Endothelial cell of umbilical vein (primary cell): ENCODE measurements at regions not wholly inside any gene's neighbourhood (a gene's known extent, or its start where the extent isn't known, plus 50 kb on each side); places are given as distances from the start of the nearest gene placed in this dataset.

Source experiments
- BruUV-seq: library from RNA; stranded (reverse); fragments of 400-500 nt; replicated peaks from 2 replicates; lab custom pipeline; 2021; lab: Mats Ljungman, UMichigan
- CTCF ChIA-PET: fragments of 300-600, 350-600 bp; sonication (Branson Sonifier 250); formaldehyde crosslinking; loops from one replicate; lab custom pipeline; 2021; ENCODE audit warnings: antibody characterized with exemption, inconsistent platforms; lab: Charles Lee
- POLR2A ChIA-PET: fragments of 300-600, 350-600 bp; sonication (Branson Sonifier 250); formaldehyde crosslinking; loops from one replicate; lab custom pipeline; 2021; ENCODE audit warnings: antibody characterized with exemption, inconsistent platforms; lab: Charles Lee
- DNase-seq: peaks from one replicate; pipeline ENCODE4 v3.0.0-alpha.2; 2011; ENCODE audit warnings: low read depth, low spot score
- FAIRE-seq: peaks from 2 replicates; lab custom pipeline; 2011; peaks lifted over from hg19 to GRCh38; lab: Jason Lieb, UNC
- H2AFZ ChIP-seq: 2 replicates; pipeline ENCODE4 v1.6.0; 2012; ENCODE audit warnings: low read depth, low read length, control low read depth, inconsistent platforms
- H3K27ac ChIP-seq: 2 replicates; pipeline ENCODE4 v1.5.1; 2011; ENCODE audit warnings: low read depth, mild to moderate bottlenecking, control low read depth, low read length, moderate library complexity; ENCODE audit not compliant: insufficient read depth
- H3K27me3 ChIP-seq, 2 experiments: 2 replicates each; pipeline versions ENCODE4 v1.6.0 to v1.6.1; 2011; ENCODE audit warnings: low read length in 2 of 2, mixed read lengths in 1 of 2; ENCODE audit not compliant: control insufficient read depth in 2 of 2, insufficient read depth in 2 of 2
- H3K36me3 ChIP-seq, 2 experiments: 2 replicates in 1 of 2; 3 replicates in 1 of 2; pipeline ENCODE4 v1.5.1; 2011; ENCODE audit warnings: low read length in 2 of 2, mild to moderate bottlenecking in 1 of 2, moderate library complexity in 1 of 2; ENCODE audit not compliant: control insufficient read depth in 2 of 2, insufficient read depth in 2 of 2; ENCODE audit errors: extremely low read depth in 1 of 2
- H3K4me1 ChIP-seq: 3 replicates; pipeline ENCODE4 v1.5.1; 2011; ENCODE audit warnings: mild to moderate bottlenecking, low read length; ENCODE audit not compliant: control insufficient read depth, insufficient read depth; ENCODE audit errors: extremely low read depth
- H3K4me2 ChIP-seq: 2 replicates; pipeline ENCODE4 v1.6.1; 2011; ENCODE audit warnings: low read length, control low read depth, mixed read lengths; ENCODE audit not compliant: insufficient read depth
- H3K4me3 ChIP-seq, 3 experiments: fragments of 200-600 bp in 1 of 3; sonication (generic), shearing (Covaris generic) in 1 of 3; replicated peaks in 1 of 3; 2 replicates each; pipeline ENCODE4 v1.5.1; 2011 to 2016; ENCODE audit warnings: control low read depth in 3 of 3, low read length in 3 of 3, mild to moderate bottlenecking in 2 of 3, inconsistent platforms in 1 of 3, low read depth in 1 of 3, moderate library complexity in 1 of 3; ENCODE audit not compliant: insufficient read depth in 1 of 3
- H3K79me2 ChIP-seq: 2 replicates; pipeline ENCODE4 v1.6.0; 2012; ENCODE audit warnings: low read length, inconsistent platforms; ENCODE audit not compliant: control insufficient read depth, insufficient read depth
- H3K9ac ChIP-seq: replicated peaks from 2 replicates; pipeline ENCODE3; 2011; ENCODE audit warnings: low read length, control low read depth; ENCODE audit not compliant: insufficient read depth; ENCODE audit errors: extremely low read depth
- H3K9me1 ChIP-seq: replicated peaks from 3 replicates; pipeline ENCODE4 v1.6.0; 2011; ENCODE audit warnings: mild to moderate bottlenecking, low read length; ENCODE audit not compliant: control insufficient read depth, insufficient read depth; ENCODE audit errors: extremely low read depth
- H3K9me3 ChIP-seq: replicated peaks from 2 replicates; pipeline ENCODE4 v1.5.1; 2012; ENCODE audit warnings: low read length, inconsistent platforms; ENCODE audit not compliant: control insufficient read depth, insufficient read depth
- H4K20me1 ChIP-seq: replicated peaks from 2 replicates; pipeline ENCODE3; 2011; ENCODE audit warnings: mild to moderate bottlenecking, low read length; ENCODE audit not compliant: control insufficient read depth, insufficient read depth; ENCODE audit errors: extremely low read depth
- EZH2 ChIP-seq: IDR thresholded peaks from 2 replicates; pipeline ENCODE4 v1.6.1; 2012; ENCODE audit warnings: borderline replicate concordance, low read depth, mild to moderate bottlenecking, moderate library complexity, low read length, inconsistent platforms; ENCODE audit not compliant: severe bottlenecking
- FOS ChIP-seq: IDR thresholded peaks from 2 replicates; pipeline ENCODE4 v1.6.1; 2011; ENCODE audit warnings: mild to moderate bottlenecking, low read length, moderate library complexity, borderline replicate concordance; ENCODE audit not compliant: insufficient read depth
- GATA2 ChIP-seq: IDR thresholded peaks from 2 replicates; pipeline ENCODE4 v1.7.0; 2011; ENCODE audit warnings: low read depth, mild to moderate bottlenecking, moderate library complexity, mixed read lengths, low read length; ENCODE audit not compliant: insufficient read length, insufficient read depth
- MYC ChIP-seq: IDR thresholded peaks from one replicate; pipeline ENCODE4 v1.6.1; 2011; ENCODE audit warnings: mild to moderate bottlenecking, low read depth, low read length
- POLR2A ChIP-seq: IDR thresholded peaks from 2 replicates; pipeline ENCODE4 v1.6.1; 2012; ENCODE audit warnings: low read depth, mild to moderate bottlenecking, control low read depth, low read length
- dilution Hi-C: fragments of 300-500 bp; cut with MboI; formaldehyde crosslinking; loops from one replicate; pipeline ENCODE4 v1.15.0; 2019; ENCODE audit warnings: low sequenced_read_pairs; ENCODE audit not compliant: extremely low pct_ligation_motif_present
- intact Hi-C: fragments of 100-400 bp; cut with micrococcal nuclease; formaldehyde crosslinking; loops from one replicate; pipeline ENCODE4 v1.10.0; 2022
- TF ChIP-seq, protein P1 (sequence below), 2 donors: IDR thresholded peaks; 1 replicate in 1 of 2; 2 replicates in 1 of 2; pipeline ENCODE4 v1.5.1; 2011; ENCODE audit warnings: low read length in 2 of 2, mild to moderate bottlenecking in 2 of 2, moderate library complexity in 2 of 2, control low read depth in 1 of 2, inconsistent platforms in 1 of 2, low read depth in 1 of 2; ENCODE audit not compliant: insufficient read depth in 1 of 2; ENCODE audit errors: extremely low read depth in 1 of 2
- TF ChIP-seq, protein P2 (sequence below): IDR thresholded peaks from 2 replicates; pipeline ENCODE4 v1.6.1; 2011; ENCODE audit not compliant: insufficient read depth, insufficient read length

DNA sequence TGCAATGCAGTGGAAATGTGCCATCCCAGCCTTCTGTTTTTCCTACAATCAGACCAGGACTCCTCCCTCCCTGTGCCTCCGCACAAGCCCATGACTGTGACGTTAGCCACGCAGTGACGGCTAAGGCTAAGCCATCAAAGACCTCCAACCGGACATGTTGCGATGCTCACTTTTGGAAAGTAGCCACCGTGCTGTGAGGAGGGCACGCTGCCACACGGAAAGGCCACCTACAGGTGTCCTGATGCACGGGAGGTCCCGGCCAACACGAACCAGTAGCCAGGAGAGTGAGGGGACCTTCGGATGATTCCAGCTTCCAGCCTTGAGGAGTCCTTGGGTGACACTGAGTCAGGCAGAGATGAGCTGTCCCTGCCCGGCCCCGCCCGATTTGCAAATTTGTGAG, 53.9 kb downstream of the FOXL1 start:
- ChIA-PET CTCF (no interaction called here), POLR2A (no interaction called here)
- H3K27me3 ChIP-seq: no peaks in the 10 kb centered on the region
- peaks cover 9% of the 10 kb centered on the region for H3K4me1 ChIP-seq
- H3K36me3 ChIP-seq: no peaks in the 10 kb centered on the region
- dilution Hi-C loops: no loop called here
- no peaks in the 10 kb centered on the region for H3K9me1 ChIP-seq
- H3K79me2 ChIP-seq: no peaks in the 10 kb centered on the region
- no peaks in the 10 kb centered on the region for H4K20me1 ChIP-seq
- no peak for DNase-seq
- no peak overlapping the region for H3K27ac ChIP-seq
- H3K9ac ChIP-seq: no peak overlapping the region
- no TSS peak for BruUV-seq
- H2AFZ ChIP-seq: no peak overlapping the region
- H3K9me3 ChIP-seq: no peaks in the 10 kb centered on the region
- H3K4me3 ChIP-seq: no peak overlapping the region
- intact Hi-C loops: no loop called here
- no peak for FAIRE-seq
- TF ChIP-seq FOS: no peak
- no peak for TF ChIP-seq POLR2A
- TF ChIP-seq, protein P1, sequence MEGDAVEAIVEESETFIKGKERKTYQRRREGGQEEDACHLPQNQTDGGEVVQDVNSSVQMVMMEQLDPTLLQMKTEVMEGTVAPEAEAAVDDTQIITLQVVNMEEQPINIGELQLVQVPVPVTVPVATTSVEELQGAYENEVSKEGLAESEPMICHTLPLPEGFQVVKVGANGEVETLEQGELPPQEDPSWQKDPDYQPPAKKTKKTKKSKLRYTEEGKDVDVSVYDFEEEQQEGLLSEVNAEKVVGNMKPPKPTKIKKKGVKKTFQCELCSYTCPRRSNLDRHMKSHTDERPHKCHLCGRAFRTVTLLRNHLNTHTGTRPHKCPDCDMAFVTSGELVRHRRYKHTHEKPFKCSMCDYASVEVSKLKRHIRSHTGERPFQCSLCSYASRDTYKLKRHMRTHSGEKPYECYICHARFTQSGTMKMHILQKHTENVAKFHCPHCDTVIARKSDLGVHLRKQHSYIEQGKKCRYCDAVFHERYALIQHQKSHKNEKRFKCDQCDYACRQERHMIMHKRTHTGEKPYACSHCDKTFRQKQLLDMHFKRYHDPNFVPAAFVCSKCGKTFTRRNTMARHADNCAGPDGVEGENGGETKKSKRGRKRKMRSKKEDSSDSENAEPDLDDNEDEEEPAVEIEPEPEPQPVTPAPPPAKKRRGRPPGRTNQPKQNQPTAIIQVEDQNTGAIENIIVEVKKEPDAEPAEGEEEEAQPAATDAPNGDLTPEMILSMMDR (IDR thresholded peaks at IDR 0.05; ENCODE audit: extremely low read depth in 1 of 2, insufficient read depth in 1 of 2, low read depth in 1 of 2, low read length in 2 of 2): no peak
- TF ChIP-seq, protein P2, sequence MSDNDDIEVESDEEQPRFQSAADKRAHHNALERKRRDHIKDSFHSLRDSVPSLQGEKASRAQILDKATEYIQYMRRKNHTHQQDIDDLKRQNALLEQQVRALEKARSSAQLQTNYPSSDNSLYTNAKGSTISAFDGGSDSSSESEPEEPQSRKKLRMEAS: no peak
- TF ChIP-seq MYC: no peak
- TF ChIP-seq EZH2: no peak
- no peak for TF ChIP-seq GATA2
- no peak overlapping the region for H3K4me2 ChIP-seq
